ENCODE measurements at regions not wholly inside any gene's neighbourhood (a gene's known extent, or its start where the extent isn't known, plus 50 kb on each side); places are given as distances from the start of the nearest gene placed in this dataset.

DNA sequence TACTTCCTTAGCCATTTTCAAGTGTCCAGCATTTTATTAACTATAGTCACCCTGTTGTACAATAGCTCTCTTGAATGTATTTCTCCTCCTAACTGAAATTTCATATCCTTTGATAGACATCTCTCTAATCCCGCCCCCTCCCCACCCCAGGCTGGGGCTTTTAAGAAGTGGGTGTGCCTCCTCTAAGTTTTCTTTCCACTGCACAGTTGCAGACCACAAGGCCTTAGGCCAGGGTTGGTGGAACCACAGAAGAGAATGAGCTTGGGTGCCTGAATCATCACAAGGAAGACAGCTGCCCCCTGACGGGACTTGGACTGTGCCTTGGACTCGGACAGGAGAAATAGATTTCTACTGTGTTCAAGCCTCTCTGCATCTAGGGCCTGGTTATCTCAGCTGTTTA, 193.4 kb downstream of the HAUS1 start:
- no peak for DNase-seq

DNA sequence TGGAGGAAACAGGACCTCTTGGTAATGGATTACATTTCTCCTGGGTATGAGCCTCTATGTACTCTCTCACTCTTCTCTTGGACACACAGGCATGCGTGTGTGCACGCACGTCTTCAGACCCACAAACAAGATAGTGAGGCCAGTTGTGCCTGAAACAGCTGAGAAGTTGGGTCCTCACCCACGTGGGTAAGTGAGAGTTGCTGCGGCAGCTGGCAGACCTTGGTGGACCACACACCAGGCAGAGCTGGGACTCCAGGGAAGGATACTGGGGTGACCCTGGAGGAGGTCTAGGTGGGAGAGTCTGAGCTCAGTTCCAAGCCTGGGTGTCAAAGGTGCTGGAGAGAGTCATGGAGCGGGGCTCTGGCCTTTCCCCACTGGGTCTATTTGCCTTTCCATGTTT, 194.3 kb downstream of the HAUS1 start:
- DNase-seq: no peak

DNA sequence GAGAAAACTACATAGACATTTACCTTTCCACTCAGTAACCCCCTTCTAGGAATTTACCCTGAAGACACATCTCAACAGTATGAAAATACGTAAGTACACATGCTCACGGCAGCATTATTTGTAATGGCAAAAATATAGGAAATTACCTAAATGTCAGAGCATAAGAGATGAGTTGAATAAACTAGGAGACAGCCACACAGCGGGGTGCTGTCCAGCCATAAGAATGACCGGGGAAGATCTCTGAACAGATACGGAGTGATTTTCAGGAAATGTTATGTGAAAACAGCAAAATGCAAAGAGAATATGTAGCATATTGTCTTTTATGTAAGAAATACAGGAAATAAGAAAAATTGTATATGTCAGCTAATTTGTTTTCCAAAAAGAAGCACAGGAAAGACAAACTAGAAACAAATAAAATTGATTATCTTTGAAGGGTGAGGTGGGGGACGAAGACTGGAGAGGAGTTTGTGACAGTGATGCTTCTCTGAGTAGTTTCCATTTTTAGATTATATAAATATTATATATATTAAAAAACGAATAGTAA, 195.4 kb downstream of the HAUS1 start:
- no peak for DNase-seq

DNA sequence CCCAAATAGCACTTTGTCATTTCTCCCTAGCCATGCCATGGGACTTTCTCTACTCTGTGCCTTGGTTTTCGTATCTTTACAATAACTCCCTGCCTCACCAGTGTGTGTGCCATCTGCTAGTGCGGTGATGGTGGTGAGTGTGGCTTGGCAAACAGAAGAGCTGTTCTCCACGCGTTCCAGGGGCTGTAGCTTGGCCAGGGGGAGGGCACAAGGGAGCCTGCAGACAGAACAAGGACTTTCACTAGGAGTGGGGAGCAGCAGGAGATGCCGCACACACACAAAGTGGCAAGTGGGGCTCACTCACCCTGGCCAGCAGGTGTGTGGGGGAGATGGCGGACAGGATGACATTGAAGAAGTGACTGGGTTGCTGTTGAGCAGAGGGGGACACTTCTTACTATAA, 196.9 kb downstream of the HAUS1 start:
- no peak for DNase-seq

DNA sequence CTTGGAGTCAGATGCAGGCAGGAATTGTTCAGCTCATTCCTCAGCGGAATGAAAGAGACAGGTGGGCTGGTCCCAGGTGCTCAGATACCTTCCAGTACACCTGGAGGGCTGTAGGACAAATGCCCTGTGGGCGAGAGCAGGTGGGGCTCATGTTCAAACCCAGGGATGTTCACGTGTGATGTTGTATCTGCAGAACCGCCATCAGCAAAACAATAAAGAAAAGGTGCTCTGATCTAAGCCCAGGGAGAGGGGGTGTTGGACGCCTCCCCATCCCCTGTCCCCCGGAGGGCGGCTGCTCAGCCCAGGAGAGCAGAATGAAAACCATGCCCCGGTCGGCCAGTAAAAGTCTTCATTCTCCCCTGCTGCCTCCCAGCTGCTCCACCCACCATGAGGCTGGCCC, 197.4 kb downstream of the HAUS1 start:
- DNase-seq: no peak

DNA sequence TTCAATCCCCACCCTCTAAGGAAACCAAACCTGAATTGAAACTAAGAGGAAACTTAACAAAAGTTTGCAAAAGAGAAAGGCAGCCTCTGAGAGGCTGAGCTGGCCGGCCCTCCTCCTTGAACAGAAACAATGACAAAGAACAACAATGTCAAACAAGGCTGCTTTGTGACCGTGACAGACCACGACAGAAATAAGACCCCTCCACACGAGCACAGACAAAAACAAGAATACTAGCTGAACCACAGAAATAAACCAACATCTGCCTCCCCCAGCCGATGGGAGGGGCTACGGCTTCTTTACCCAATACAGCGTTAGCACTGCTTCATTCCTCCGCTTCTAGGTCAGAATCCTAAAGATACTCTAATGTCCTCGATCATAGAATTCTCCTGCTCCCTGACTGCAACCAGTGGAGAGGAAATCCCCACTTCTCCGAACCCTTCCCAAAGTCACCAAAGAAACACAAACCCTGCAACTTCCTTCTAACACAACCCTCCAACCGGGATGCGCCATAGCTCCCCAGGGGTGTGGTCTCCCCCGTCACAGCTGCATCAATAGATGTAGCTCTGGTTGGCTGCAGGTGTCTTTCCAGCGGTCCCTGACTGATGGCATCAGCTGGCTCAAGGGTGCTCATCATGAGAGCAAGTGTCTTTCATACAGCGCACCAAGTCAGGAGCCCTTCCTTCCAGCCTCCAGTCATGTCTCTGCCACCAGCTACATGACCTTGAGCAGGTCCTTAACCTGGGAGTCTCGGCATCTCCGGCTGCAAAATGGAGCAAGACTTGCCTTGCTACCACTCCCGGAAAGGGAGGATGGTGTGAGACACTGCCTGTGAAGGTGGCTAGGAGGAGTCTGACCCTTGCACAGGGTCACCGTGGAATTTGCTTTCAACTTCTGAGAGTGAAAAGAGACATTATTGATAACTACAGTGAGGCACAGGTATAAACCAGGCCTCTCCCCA, 198.6 kb downstream of the HAUS1 start:
- no peak for DNase-seq

DNA sequence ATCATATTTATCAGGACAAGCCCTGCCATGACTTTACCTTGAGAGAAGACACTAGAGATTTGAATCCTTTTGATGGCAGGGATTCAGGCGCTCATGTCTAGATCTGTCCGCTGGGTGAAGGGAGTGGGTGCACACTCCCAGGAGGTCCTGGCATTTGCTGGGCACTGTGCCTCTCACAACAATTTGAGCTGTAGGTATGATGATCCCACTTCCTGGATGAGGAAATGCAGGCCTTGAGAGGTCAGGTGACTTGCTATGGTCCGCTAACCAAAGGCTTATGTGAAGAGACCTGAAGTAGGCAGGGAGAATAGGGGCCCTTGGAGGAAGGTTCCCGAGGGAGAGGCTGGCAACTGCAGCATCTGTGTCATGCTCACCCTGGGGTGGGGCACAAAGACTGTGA, 206.1 kb downstream of the HAUS1 start:
- no peak for DNase-seq

DNA sequence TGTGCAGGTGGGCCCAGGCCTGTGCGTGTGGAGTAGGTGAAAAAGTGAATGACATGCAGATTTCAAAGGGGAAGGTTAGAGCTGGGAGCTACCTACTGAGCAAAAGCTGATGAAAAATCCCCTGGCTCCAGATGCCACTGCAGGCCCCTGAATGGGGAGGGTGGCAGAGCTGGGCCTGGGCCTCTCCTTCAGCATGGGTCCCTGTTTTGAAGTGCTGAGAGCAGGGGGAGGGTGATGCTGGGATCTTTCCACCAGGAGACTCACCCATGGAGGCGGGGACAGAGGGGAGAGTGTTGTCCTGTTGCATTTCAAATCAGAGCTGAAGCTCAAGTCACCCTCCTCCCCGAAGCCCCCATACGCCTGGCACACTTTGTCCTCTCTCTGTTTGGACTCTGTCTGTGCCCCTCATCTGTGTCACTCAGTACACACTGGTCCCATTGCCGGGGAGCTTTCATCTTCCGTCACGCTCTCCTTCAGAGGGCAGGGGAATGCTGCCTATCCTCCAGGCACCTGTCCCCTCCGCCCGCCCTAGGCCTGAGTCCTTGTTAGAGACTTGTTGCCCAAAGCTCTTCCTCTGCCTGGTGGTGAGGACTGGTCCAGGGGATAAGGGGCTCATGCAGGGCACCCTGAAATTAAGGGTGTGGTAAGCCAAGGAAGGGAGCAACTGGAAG, 206.6 kb downstream of the HAUS1 start:
- DNase-seq: no peak

DNA sequence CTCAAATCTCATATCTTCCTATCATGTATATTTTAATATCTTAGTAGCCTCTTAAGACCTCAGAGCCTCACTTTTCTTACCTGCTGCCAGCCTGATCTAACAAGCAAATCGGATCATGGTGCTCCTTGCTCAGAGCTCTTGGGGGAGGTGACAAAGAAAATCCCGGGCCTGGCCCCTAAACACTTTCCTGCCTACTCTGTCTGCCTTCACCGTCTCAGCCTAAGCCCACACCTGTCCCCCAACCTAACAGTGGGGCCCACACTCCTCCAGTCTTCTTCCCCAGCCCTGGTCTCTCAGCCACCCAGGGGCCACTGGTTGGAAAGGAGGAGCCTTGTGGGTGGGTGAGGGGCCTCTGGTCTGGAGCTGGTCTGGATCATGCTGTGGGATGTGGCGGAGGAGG, 207.3 kb downstream of the HAUS1 start:
- no peak for DNase-seq

DNA sequence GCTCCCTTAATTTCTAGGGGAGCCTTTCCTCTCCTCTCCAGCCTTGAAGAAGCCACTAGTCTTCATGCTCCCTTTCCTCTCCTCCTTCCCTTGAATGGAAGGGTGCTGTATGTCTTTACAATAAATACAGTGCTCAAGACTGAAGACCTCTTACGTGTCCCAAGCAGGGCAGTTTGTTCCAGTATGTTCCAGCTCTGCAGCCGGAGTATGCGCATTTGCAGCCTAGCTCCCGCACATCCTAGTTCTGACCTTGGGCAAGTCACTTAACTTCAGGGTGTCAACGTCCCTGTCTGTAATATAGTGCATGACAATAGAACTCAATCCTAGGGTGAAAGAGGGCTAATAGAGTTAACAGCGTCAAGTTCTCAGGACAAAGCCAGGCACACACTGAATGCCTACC, 208.0 kb downstream of the HAUS1 start:
- DNase-seq: no peak

DNA sequence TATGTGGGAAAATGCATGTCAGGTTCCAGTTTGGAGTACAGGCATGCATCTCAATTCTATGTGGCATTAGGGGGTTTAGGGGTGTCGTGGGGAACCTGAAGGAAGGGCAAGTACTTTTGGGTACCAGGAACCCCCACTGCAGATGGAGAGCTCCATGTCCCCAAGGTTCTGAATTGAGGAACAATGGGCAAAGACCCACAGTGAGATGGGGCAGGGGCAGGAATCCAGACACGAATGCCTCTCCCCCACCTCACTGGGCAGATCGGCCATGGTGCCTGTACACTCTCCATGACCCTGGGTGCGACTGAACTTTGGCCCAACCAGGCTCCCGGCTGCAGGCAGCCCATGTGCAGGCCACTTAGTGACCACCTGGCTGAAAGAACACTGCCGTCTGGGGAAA, 209.3 kb downstream of the HAUS1 start:
- DNase-seq: no peak

DNA sequence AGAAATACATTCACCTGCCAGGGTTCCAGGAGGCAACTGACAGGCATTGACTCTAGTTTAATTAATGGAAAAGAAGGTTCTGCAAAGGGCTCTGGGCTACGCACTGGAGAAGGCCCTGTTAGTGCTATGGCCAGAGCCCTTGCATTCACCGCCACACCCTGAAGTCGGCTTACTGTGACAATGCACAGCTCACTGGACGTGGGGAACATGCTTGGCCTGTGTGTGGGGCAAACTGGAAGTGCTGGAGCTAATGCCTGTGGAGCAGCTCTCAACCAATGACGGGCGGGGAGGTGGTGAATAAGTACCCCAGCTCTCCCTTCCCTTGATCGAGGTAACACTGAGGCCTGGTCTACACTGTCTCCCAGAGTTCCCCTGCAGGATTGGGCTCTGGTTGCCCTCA, 209.8 kb downstream of the HAUS1 start:
- no peak for DNase-seq

DNA sequence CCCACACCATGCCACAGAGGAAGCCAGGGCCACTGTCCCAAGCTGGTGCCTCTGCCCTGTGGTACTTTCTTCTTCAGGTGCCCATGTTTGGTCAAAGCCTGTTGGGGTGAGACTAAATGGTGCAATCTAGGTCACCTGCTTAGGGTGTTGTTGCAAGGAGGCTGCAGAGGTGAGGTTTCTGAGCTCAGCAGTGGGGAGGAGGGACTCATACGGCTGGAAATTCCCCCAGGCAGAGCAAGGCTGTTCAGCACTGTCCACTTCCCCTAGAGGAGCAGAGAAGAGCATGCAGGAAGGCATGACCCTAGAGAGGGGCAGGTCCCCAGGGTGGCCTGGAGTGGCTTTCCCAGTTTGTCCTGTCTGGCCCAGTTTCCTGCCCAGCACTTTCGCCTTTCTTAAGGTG, 211.0 kb downstream of the HAUS1 start:
- no peak for DNase-seq

DNA sequence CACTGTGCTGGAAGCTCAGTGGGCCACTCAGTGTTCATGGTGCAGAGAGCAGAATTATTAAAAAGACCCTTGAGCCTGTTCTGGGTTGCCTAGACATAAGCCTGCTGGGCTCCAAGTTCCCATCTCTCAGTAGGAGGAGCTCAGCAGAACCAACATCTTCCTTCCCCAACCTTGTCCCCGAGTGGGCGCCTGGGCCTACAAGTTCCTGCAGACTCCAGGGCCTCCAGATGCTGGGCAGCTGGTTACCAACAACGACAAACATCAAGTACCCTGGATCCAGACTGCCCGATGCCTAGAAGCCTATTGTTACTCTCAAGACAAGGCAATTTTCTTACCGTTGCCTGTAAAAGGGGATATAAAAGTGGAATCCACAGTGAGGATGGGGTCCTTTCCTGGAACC, 214.2 kb downstream of the HAUS1 start:
- no peak for DNase-seq

DNA sequence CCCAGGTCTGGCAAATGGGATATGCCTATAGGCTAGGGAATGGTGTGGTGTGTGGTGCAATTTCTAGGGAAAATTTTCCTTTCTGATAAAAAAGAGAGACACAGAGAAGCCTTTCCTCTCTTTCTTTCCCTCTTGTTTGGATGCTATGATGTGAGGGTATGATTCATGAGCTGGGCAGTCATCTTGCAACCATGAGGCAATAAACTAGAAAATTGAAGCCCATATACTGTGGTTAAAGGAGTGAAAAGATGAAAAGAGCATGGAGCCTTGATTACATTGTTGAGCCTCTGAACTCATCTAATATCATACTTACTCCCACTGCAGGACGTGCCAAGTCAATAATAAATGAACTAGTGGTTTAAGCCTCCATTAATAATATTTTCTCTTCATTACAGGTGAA, 215.6 kb downstream of the HAUS1 start:
- no peak for DNase-seq

DNA sequence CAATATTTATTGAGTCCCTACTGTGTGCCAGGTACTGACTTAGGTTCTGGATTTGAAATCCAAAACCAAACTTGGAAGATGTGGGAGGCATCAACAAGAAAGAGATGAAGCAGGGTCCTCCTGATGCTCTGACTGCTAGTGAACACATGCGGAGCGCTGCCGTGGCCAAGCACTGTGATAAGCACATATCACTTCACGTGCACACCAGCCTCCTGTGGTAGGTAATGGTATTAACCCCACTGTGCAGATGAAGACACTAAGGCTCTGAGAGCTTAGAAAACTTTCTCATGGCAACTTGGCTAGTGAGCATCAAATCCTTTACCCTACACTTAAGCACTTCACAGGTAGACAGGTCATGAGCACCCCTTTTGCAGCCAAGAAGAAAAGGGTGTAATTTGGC, 216.1 kb downstream of the HAUS1 start:
- no peak for DNase-seq

DNA sequence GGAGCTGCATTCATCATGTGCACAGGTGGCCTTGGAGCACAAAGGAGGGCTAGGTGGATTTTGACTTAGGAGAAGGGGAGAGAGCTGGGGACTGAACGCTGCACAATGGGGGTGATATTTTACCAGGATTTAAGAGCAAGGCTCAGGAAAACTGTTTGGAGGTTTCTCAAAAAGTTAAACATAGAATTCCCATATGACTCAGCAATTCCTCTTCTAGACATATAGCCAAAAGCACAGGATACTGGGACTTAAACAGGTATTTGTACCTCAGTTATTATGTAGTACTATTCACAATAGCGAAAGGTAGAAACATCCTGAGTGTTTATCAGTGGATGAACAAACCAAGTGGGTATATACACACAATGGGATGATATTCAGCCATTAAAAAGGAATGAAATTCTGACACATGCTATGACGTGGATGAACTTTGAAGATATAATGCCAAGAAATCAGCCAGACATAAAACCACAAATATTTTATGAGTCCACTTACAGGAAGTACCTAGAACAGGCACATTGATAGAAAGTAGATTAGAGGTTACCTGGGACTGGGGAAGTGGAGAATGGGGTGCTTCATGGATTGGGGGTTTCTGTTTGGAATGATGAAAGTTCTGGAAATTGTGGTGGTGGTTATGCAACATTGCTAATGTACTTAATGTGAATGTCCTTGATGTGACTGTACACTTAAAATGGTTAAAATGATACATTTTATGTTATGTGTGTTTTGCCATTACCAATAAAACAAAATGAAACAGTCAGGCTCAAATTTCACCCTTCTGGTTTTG, 216.9 kb downstream of the HAUS1 start:
- no peak for DNase-seq

DNA sequence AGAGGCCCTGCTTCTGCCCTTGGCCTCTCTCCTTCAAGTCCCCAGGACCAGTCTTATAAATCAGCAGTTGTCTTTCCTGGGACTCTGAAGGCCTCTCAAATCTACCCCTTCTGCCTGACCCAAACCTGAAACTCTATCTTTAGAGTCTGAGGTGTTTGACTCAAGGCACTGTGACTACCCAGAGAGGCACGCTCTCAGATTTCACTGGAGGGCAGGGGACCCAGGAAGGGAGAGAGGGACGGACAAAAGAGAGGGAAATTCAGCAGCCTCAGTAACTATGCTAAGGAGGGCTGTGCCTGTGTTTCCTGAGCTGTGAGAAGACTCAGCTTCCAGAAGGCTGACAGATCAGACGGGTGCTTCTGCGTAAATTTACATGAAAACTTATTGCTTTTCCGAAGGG, 217.8 kb downstream of the HAUS1 start:
- DNase-seq: no peak

DNA sequence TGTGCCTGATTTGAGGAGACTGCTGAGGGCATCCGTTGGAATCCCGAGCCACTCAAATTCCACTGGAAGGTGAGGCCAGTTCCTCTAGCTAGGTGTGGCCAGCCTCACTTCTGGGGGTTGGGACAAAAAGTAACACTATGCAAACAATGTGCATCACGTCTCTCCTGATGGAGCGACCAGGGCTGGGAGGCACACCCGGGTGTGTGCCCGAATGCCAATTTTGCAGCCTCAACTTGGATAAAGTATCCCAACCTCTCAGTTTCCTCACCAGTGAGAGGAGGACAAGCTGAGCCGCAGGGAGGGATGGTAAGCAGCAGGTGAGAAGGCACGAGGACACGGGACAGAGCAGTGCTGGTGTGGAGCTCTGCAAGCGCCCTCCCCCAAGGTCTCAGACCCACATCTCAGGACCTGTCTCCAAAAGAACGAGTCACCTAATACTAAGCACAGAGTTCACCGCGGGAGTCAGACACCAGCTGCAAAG, 218.3 kb downstream of the HAUS1 start:
- DNase-seq: no peak

DNA sequence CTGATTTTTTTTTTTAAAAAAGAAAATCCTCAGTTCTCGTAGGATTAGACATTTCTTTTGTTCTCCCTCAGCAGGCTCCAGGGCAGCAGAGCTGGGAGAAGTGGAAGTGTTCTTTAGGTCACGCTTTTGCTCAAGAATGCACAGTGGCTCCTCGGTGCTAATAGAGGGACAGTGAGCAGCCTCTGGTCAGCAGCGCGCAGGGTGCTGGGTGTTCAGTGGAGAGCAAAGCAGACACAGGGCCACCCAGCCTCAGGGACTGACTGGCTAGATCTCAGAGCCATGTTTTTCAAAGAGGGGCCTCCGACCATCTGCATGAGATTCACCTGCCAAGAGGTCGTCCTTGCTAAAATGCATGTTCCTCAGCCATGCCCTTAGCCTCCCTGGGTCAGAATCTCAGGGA, 218.8 kb downstream of the HAUS1 start:
- DNase-seq: no peak

DNA sequence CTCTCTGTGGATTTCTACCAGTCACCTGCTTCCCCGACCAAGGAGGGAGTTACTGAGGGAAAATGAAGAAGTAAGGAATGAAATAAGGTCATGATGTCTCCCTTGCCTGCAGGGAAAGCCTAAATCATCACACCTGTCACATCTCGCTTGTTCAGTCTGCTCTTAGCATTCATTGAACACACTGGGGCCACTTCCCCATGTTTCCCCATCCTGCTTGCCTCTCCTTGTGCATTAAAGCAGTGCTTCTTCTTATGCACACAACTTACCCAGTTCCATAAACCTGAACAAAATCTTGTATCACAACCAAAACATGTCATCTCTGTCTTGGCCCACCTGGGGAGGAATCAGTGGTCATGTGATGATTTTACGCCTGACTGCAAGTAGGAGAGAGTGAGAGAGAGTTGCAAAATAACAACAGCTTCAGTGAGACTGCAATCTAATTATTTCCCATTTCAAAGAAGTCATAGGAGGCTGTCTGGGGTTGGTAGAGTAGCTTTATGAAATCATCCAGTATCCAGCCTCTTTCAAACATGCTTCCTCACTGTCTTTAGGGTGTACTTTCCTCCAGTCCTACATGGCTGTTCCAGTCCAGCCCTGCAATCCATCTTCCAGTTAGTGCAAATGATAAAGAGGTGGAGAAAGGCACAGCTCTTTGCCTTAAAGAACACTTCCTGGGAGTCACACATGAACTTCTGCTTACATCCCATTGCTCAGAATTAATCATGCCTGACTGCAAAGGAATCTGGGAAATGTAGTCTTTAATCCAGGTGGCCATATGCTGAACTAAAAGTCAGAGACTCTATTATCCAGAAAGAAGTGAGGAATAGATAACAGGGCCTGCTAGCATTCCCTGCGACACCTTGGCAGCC, 220.1 kb downstream of the HAUS1 start:
- DNase-seq: no peak

DNA sequence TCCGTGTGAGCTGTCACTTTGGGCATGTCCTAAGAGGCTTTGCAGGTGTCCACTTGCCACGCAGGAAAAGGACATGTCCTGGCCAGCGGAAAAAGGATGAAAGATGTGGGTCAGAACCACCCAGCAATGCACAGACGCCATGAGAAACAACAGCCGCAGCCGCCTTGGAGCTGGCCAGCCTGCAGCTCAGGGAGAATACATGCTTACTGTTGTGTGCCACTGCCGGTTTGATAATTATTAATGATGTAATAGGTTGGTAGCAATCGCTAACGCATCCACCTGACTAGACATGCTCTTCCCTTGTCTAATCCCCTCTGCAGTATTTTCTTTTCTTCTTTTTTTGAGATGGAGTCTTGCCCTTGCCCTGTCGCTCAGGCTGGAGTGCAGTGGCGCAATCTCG, 221.7 kb downstream of the HAUS1 start:
- no peak for DNase-seq

Data from stimulated activated CD4-positive, alpha-beta T cell treated with anti-CD3 and anti-CD28 coated beads, Interleukin-12 subunit alpha, Interleukin-12 subunit beta, amount 100 ng/mL, for 4 hours (primary cell).